ENCODE measurements at regions not wholly inside any gene's neighbourhood (a gene's known extent, or its start where the extent isn't known, plus 50 kb on each side); places are given as distances from the start of the nearest gene placed in this dataset.
"Not testable (repeated sequence)": the region's sequence is repeated elsewhere in the genome, so short reads cannot be mapped to it uniquely, and the experiment has no call there.

DNA sequence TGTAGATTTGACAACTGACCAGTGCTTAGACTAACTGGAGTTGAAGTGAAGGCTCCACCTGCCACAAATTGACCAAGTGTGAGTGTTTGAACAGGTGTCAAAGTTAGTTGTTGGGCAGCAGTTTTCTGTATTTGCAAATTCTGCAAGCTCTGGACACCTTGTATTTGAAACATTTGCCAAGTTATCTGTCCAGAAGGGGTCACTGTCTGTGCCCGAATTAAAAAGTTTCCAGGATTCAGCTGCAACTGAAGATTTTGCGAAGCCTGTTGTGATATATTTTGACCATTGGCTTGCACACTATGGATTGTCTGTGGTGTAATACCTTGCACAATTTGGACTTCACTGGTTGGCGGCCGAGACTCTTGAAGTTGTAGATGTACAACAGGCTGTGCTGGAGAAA is 1690.7 kb downstream of the SLITRK5 start:
- DNase-seq (ENCODE audit: low read depth), result no peak

DNA sequence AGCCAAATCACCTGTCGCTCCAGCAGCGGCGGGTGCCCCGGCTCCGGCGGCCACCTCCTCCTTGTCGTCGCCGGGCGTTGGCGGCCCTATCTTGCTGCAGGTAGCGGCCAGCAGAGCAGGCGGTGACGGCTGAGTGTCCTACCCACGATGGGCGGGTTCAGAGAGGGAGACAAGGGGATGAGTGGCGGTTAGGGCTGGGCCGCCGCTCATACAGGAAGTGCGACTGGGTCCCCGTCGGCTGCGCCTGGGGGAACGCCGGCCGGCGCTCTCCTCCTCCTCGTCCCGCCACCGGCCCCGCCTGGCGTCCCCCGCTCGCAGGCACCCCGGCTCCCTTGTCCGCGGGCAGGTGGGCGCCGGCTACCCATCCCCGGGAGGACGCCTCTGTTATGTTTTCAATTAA is 1692.0 kb downstream of the SLITRK5 start:
- DNase-seq (ENCODE audit: low read depth), result no peak

DNA sequence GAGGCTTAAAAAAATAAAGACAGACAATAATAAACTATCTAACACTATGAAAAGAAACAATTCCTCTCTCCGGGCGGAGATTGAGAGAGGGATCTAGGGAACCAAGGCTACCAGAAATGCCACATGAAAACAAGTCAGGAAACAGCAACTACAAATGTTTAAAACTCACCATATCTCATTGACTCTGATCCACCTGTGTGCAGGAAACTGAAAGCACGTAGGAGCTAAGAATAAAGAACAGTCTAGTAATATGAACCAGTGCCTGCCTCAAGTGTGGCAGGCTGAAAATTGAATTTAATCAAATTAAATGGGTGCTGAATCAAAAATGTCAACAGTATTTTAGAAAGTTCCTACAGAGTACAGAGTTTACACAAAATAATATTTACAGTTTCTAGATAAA is 1701.0 kb downstream of the SLITRK5 start:
- no peak for DNase-seq (ENCODE audit: low read depth)

DNA sequence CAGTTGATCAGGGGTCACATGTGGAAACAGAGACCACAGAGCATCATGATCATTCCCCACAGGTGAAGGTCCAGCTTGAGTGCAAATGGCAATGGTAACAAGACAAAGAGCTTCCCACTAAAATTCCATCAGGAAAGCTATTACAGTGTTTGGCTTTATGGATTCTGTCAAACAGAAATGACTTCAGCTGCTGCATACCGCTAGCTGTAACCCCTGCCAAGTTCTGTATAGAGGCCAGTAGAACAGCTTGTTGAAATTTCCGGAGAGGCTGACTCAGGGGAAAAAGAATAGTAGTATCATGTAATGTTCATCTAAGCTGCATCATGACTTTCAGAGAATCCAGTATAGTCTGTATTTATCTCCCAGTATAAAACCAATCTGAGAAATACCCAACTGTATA is 1704.7 kb downstream of the SLITRK5 start:
- DNase-seq (ENCODE audit: low read depth), result no peak

DNA sequence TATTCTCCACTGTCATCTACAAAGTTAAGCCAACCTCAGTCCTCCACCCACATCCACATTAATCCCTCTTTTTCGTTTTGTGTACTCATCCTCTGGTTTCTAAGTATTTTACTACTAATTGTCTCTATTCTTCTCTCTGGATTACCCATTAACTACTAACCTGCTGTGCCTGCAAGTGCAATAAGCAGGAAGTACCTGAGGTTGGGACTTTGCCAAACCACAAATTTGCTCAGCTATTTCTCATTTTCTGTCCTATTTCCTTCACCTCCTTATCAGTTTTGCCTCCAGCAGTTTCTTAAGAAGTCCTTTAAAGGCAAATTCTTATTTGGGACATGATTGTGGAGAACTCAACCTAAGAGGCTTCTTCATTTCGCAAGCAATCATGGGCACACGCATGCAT is 1708.9 kb downstream of the SLITRK5 start:
- DNase-seq (ENCODE audit: low read depth), result no peak

DNA sequence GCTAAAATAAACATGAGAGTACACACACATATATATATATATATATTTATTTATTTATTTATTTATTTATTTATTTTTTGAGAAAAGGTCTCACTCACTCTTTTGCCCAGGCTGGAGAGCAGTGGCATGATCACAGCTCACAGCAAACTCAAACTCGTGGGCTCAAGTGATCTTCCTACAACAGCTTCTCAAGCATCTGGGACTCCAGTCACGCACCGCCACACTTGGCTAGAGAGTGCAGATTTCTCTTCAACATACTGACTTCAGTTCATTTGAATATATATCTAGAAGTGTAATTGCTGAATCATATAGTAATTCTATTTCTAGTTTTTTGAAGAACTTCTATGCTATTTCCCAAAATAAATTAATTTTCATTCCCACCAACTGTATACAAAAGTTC is 1711.8 kb downstream of the SLITRK5 start:
- DNase-seq (ENCODE audit: low read depth), result no peak

DNA sequence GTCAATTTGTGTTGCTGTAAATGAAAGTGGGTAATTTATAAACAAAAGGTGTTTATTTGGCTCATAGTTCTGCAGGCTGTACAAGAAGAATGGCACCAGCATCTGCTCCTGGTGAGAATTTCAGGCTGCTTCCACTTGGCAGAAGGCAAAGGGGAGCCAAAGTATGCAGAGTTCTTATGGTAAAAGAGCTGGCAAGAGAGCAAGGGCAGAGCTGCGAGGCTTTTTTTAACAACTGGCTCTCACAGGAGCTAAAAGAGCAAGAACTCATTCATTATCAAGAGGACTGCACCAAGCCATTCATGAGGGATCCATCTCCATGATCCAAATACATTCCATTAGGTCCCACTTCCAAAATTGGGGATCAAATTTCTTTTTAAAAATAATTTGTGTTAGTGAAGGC is 1712.7 kb downstream of the SLITRK5 start:
- DNase-seq (ENCODE audit: low read depth), result no peak

DNA sequence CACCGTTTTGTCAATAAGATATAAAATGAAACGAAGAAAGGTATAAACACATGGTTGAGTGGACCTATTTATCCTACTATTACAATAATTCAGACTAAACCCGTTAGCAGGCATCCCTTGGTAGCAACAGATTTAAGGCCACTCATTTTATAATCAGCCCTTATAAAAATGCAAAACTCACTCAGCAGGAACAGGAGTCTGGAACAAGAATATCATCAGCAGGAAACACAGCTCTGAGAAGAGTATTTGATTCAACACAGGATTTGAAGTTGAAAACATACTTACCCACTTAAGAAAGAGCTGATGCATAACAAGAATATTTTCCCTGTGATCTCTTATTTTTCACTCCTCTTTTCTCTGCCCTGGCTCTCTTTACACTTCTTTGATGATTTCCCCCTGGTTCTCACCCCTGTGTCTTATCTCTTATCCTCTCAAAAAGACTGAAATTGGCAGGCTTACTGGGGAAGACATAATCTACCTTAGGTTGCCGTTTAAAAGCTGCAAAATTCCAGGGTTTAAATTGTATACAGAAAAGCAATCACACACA is 1722.7 kb downstream of the SLITRK5 start:
- no peak for DNase-seq (ENCODE audit: low read depth)

DNA sequence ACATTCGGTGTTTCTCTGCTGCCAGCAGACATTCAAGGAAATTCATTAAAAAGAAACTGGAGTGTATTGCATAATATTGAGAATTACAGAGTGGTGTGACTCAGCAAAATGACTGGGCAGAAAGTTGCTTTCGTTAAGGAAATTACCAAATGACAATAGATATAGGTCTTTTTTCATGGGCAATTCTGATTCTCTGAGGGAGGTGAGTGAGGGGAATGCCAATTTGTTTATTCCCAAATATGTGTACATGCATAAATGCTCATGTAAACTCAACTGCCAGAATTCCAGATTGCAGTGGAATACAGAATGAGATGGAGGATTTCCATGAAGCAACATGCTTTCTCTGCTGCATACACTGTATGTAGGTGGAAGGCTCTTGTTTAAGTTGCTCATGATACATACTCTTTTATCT is 1730.1 kb downstream of the SLITRK5 start:
- DNase-seq (ENCODE audit: low read depth), result no peak

DNA sequence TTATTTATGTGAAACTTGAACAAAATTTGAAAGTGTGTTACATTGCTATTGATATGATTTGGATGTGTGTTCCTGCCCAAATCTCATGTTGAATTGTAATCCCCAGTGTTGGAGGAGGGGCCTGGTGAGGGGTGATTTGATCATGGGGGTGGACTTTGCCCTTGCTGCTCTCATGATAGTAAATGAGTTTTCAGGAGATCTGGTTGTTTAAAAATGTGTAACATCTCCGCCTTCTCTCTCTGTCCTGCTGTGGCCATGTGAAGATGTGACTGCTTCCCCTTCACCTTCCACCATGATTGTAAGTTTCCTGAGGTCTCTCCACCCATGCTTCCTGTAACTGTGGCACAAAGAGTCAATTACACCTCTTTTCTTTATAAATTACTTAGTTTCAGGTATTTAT is 1731.0 kb downstream of the SLITRK5 start:
- no peak for DNase-seq (ENCODE audit: low read depth)

DNA sequence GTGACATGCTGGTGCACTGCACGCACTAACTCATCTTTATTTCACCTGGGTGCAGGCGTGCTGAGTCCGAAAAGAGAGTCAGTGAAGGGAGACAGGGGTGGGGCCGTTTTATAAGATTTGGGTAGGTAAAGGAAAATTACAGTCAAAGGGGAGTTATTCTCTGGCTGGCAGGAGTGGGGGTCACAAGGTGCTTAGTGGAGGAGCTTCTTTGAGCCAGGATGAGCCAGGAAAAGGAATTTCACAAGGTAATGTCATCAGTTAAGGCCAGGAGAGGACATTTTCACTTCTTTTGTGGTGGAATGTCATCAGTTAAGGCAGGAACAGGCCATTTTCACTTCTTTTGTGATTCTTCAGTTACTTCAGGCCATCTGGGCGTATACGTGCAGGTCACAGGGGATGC is 1734.9 kb downstream of the SLITRK5 start:
- not testable (repeated sequence) for DNase-seq (ENCODE audit: low read depth)

DNA sequence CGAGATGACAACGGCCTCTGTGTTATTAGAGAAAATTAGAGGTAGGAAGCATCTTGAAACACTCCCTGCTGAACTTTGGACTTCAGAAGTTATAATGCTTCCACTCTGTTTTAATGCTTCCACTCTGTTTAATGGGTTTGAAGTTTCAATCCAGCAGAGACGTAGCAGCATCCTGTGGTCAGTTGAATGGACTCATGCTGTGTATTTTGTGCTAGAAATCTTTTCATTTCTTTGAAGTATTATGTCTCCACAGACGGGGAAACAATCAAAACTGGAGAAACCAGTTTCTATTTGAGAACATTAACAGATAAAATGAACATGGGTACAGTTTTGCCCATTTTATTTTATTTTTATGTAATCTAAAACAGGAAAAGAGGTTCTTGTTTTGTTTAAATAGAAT is 1736.2 kb downstream of the SLITRK5 start:
- DNase-seq (ENCODE audit: low read depth), result no peak

DNA sequence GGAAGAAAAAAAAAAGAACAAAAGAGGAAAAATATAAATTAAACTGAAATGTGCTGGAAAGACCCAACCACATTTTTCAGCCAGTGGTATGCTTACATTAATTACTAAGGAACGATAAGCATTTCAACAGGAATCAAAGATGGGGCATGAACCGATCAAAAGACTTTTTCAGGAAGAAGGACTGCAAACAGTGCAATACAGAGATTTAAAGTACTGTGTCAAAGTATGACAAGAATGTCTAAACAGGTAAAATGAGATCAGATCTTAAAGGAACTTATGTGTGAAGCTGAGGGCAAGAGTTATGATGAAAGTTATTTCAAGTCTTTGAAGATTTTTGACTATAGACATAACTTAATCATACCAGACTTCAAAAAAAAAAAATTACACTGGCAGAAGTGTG is 1761.8 kb downstream of the SLITRK5 start:
- no peak for DNase-seq (ENCODE audit: low read depth)

DNA sequence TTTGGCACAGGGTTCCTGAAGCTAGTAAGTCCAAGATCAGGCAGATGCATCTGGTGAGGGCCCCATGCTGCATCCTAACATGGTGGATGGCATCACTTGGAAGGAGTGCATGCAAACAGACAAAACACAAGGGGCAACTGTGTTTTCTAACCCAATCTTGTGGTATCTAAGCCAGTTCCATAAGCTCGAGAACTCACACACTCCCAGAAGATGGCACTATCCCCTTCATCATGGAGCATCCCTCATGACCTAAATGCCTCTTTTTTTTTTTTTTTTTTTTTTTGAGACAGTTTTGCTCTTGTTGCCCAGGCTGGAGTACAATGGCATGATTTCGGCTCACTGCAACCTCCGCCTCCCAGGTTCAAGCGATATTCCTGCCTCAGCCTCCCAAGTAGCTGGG is 1763.5 kb downstream of the SLITRK5 start:
- DNase-seq (ENCODE audit: low read depth), result not testable (repeated sequence)

DNA sequence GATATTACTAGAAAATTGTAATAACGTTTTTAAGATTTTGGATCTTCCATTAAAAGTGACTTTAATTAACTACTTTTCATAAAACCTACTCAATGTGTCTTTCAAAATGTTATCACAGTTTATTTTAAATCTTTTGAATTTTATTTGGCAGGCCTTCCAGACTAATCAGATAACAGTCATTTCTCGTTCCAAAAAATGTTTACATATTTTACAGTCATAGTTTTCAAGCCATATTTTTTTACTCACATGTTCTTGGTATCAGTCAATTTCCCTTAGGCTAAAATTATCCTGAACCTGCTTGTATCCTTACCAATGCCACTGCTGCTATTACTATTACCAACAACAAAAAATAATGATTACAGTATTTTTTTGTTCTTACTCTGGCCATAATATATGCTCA is 1783.5 kb downstream of the SLITRK5 start:
- no peak for DNase-seq (ENCODE audit: low read depth)

DNA sequence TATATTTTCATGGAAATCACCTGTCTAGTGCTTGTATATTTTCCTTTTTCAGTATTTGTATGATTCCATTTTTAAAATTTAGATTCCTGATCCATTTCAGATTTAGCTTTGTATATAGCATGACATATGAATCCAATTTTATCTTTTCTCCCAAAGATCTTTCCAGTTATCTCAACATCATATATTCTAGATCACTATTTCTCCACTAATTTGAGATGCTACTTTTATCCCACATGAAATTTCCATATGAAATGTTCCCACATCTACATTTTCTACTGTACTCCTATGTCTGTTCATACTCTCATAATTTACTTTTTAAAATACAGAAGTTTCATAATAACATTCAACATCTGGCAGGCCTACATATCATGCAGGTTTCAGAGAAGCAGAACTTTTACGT is 1784.1 kb downstream of the SLITRK5 start:
- no peak for DNase-seq (ENCODE audit: low read depth)

DNA sequence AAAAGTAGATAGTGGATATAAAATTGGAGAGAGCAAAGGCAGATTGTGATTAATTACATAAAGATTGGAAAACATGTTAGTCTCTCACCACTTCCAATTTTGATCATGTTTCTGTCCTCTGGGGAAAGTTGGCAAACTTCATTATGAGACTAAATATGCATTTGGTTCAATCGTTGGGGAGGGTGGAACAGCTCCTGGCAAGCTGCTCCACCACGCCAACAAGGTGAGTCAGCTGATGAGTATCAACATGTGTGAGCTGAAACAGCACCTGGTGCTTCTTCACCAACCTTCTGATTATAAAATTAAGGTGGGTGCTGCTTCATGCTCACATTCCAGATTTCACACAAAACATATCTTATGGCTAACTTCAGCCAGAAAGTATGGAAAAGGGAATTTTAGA is 1784.6 kb downstream of the SLITRK5 start:
- no peak for DNase-seq (ENCODE audit: low read depth)

DNA sequence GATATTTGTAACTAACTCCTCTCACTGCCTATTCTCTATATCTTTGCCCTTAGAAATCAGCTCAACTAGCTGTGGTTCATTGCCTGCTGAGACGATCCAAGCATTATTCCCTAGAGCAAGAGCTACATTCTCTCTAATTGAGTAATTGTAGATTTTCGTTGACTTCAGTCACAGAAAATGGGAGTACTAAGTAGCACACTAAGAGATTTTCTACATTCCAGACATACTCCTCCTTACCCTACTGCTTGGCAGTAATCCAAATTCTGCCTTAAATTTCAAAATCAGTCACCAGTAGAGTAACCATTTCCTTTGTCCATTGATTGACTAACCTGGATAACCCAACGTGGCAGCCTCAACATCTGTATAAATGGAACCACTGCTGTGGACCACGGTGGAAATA is 1786.8 kb downstream of the SLITRK5 start:
- no peak for DNase-seq (ENCODE audit: low read depth)

DNA sequence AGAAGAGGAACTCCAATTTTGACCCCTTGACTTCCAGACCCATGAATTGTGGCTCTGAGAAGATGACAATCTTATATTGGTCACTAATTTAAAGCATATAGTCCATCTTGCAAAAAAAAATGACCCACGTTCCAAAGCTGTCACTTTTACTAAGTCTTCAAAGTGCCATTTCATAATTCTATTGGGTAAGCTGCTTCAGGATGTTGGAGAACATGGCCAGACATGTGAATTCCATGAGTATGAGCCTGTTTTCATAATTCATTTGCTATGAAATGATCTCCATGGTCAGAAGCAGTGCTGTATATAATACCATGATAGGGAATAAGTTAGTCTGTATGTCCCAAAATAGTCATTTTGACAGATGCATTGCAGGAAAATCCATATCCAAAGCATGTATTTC is 1787.3 kb downstream of the SLITRK5 start:
- DNase-seq (ENCODE audit: low read depth), result no peak

DNA sequence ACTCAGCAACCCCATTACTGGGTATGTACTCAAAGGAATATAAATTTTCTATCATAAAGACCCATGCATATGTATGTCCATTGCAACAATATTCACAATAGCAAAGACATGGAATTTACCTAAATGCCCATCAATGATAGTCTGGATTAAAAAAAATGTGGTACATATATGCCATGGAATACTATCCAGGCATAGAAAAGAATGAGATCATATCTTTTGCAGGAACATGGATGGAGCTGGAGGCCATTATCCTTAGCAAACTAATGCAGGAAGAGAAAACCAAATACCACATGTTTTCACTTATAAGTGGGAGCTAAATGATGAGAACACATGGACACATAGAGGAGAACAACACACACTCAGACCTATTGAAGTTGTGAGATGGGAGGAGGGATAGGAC is 1789.7 kb downstream of the SLITRK5 start:
- not testable (repeated sequence) for DNase-seq (ENCODE audit: low read depth)

DNA sequence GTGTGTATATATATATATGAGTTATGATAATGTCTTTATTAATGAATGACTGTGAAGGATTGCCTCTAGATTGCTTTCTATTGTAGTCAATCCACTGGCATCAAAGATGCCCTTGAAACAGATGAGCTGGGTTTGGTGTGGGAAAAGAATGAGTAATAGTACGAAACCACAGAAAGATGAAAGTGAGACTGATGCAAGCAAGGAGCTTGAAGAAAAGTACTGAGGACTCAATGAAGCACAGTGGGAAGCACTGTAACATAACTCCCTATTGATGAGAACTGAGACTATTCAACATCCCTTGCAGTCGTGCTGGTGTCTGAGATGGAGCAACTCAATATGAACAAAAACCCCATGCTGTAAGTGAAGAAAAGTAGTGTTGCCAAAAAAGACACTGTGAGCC is 1794.2 kb downstream of the SLITRK5 start:
- no peak for DNase-seq (ENCODE audit: low read depth)

DNA sequence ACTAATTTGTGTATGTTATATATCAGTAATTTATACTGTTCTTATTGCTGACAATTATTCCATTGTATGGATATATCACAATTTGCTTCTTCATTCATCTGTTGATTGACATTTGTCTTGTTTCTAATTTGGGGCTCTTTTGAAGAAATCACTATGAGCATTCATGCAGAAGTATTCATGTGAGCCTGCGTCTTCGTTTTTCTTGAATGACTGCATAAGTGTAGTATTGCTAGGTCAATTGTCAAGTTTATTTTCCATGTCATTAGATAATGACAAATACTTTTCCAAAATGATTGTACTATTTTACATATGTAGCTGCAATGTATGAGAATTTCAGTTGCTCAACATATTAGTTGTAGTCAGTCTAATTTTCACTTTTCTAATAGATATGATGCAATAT is 1796.9 kb downstream of the SLITRK5 start:
- DNase-seq (ENCODE audit: low read depth), result no peak

DNA sequence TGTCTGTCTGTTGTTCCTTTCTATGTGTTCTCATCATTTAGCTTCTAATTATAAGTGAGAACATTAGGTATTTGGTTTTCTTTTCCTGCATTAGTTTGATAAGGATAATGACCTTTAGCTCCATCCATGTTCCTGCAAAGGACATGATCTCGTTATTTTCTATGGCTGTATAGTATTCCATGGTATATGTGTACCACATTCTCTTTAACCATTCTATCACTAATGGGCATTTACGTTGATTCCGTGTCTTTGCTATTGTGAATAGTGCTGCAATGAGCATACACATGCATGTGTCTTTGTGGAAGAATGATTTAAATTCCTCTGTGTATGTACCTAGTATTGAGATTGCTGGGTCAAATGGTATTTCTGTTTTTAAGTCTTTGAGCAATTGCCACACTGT is 1799.7 kb downstream of the SLITRK5 start:
- no peak for DNase-seq (ENCODE audit: low read depth)

DNA sequence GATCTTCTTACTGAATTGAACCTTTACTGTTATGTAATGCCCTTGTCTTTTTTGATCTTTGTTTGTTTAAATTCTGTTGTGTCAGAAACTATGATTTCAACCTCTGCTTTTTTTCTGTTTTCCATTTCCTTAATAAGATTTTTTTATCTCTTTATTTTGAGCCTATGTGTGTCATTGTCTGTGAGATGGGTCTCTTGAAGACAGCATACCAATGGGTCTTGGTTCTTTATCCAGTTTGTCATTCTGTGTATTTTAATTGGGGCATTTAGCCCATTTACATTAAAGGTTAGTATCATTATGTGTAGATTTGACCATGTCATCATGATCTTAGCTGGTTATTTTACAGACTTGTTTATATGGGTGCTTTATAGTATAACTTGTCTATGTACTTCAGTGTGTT is 1803.3 kb downstream of the SLITRK5 start:
- no peak for DNase-seq (ENCODE audit: low read depth)

DNA sequence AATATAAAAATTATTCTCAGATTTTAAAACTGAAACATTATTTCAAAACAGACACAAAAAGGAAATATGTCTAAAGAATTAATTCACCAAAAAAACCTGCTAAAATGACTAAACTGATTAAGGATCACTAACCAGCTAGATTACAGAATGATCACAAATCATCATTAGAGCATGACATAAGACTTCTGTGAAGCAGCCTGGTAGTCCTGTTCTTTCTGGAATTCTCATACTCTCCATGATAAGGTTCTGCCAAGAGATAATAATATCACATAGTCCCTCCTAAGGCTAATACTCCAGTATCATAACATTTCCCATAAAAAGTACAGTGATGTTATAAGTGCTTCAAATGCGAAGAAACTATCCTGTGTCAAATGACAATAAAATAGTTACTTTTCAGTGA is 1814.9 kb downstream of the SLITRK5 start:
- DNase-seq (ENCODE audit: low read depth), result no peak
